ENCODE measurements at regions not wholly inside any gene's neighbourhood (a gene's known extent, or its start where the extent isn't known, plus 50 kb on each side); places are given as distances from the start of the nearest gene placed in this dataset.

DNA sequence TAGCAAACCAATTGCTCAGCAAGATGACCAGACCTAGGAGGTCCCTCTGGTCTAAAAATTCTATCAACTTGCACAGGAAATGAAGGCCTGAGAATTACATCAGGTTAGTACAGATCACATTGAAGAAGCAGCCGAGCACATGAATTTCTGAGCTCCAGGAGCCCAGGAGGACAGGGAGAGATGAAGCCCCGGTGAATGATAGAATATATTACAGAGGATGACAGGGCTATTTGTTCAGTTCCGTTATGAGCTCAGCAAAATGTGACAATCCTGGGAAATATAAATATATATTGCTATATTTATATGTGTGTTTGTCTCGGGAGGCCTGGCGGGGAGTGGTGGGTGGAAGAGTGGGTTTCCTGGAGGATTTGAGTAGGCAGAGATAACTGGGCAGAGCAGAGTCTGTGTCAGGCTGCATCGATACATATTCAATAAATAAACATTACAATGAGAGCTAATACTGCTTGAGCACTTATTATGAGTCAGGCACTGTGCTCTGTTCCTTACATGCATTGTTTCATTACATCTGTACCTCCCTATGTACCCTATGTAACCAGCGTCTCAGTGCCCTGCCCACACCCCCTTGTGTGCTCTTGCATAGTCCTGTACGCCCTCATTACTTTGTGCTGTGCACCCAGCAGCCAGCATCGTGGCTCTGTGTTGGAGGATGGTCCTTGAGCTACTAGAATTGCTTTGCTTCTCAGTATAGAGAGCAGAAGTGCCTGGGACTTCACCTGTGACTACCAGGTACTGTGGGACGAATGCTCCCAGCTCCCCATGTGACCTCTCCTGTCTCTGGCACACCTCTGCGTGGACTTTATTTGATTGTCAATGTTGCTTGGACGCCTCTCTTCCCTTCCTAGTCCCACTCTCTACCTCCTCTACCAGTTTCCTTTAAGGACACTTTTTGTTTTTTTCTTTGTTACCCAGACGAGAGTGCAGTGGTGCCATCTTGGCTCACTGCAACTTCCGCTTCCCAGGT lies 58.1 kb upstream of the KLF9 start:
- Histone ChIP-seq H3K27me3 (ENCODE audit: control insufficient read depth, insufficient read depth, low read length) (no peaks in the 10 kb centered on the region), H3K4me3 (ENCODE audit: low read depth, low read length) (no peak overlapping the region), H3K27ac (ENCODE audit: low read depth, low read length) (no peak overlapping the region), H3K9me3 (ENCODE audit: control insufficient read depth, insufficient read depth, low read length) (no peaks in the 10 kb centered on the region)
- TF ChIP-seq CTCF (IDR thresholded peaks at IDR 0.05; ENCODE audit: low read depth, low read length), result no peak
- no peak for DNase-seq (ENCODE audit: low read depth, low spot score)
- POLR2A ChIA-PET, result interaction anchor here (0.8 kb wide), 1 partner anchor 52 kb away, joined by 3 read pairs; no protein-coding TSS in a partner anchor
- CTCF ChIA-PET, result interaction anchor here (2.6 kb wide), 1 partner anchor 12 kb away, joined by 10 read pairs; no protein-coding TSS in a partner anchor

- H3K27ac ChIP-seq (ENCODE audit: low read depth, low read length), result no peak overlapping the region
- no peak overlapping the region for H3K4me3 ChIP-seq (ENCODE audit: low read depth, low read length)
- no peaks in the 10 kb centered on the region for H3K9me3 ChIP-seq (ENCODE audit: control insufficient read depth, insufficient read depth, low read length)
- DNase-seq (ENCODE audit: low read depth, low spot score), result no peak
- no peaks in the 10 kb centered on the region for H3K27me3 ChIP-seq (ENCODE audit: control insufficient read depth, insufficient read depth, low read length)
- no peak for TF ChIP-seq CTCF (IDR thresholded peaks at IDR 0.05; ENCODE audit: low read depth, low read length)
- POLR2A ChIA-PET, result interaction anchor here (0.6 to 1.6 kb wide), 2 partner anchors 50 to 51 kb away, joined by 5 to 7 read pairs; no protein-coding TSS in a partner anchor
- CTCF ChIA-PET, result interaction anchor here (2.1 kb wide), 1 partner anchor 14 kb away, joined by 5 read pairs; no protein-coding TSS in a partner anchor
Observed at GRCh38 chr9:70470050-70471015, 55.9 kb upstream of the KLF9 start.

DNA sequence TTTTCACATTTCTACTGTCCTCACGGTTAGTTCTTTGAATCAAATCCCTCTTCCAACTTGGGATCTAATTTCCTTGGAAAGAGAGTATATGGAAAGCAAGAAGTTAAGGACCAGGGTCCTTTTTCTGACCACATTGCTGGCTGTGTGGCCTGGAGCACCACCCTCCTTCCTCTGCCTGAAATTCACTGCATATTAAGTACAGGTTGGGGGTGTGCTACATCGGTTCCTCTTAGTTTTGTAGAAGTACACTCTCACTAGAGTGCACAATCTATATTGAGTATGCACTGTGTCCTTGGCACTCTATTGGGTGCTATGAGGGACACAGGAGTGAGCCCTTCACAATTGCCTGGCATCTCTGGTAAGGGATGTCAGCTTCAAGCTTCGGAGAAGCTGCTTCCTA lies 53.8 kb upstream of the KLF9 start:
- Histone ChIP-seq H3K9me3 (ENCODE audit: control insufficient read depth, insufficient read depth, low read length) (no peaks in the 10 kb centered on the region), H3K27ac (ENCODE audit: low read depth, low read length) (no peak overlapping the region), H3K4me3 (ENCODE audit: low read depth, low read length) (no peak overlapping the region), H3K27me3 (ENCODE audit: control insufficient read depth, insufficient read depth, low read length) (no peaks in the 10 kb centered on the region)
- POLR2A ChIA-PET, result no interaction called here
- CTCF ChIA-PET, result interaction anchor here (2.1 kb wide), 1 partner anchor 17 kb away, joined by 5 read pairs; no protein-coding TSS in a partner anchor
- TF ChIP-seq CTCF (IDR thresholded peaks at IDR 0.05; ENCODE audit: low read depth, low read length), result no peak
- DNase-seq (ENCODE audit: low read depth, low spot score), result no peak

DNA sequence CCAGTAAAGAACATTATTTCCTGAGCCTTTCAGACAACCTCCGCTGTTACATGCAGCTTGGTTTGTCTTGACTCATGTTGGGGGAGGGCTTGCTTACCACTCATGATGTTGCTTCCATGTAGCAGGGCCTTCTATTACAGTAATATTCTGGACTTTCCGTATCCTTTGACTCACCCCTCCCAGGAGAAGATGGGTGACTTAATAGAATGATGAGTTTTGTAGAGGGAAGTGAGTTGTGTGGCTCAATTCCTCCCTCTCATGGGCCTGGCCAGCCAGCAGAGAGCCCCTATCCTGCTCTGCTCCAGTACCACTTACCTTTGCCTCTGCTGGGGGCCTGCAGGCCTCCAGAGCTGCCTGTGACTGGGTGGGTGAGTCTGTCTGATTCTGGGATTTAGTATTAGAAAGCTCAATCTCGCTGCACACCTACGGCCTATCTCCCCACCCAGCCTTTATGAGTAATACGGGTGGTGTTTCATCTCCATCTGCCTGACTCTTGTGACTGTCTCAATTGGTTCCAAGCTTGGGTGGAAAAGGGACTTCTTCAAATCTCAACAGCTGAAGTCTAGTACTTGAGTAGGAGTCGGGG lies 52.6 kb upstream of the KLF9 start:
- POLR2A ChIA-PET, result interaction anchor here (0.6 kb wide), 1 partner anchor 48 kb away, joined by 4 read pairs; no protein-coding TSS in a partner anchor
- CTCF ChIA-PET, result interaction anchor here (1.5 kb wide), 1 partner anchor 12 kb away, joined by 3 read pairs; no protein-coding TSS in a partner anchor
- Histone ChIP-seq H3K4me3 (ENCODE audit: low read depth, low read length) (no peak overlapping the region), H3K27me3 (ENCODE audit: control insufficient read depth, insufficient read depth, low read length) (no peaks in the 10 kb centered on the region), H3K27ac (ENCODE audit: low read depth, low read length) (peak overlapping the region; percentile 21), H3K9me3 (ENCODE audit: control insufficient read depth, insufficient read depth, low read length) (no peaks in the 10 kb centered on the region)
- no peak for DNase-seq (ENCODE audit: low read depth, low spot score)
- TF ChIP-seq CTCF (IDR thresholded peaks at IDR 0.05; ENCODE audit: low read depth, low read length), result no peak; the same call in 1 of the 2 replicates
